Endothelial cell of hepatic sinusoid (primary cell): ENCODE measurements at regions not wholly inside any gene's neighbourhood (a gene's known extent, or its start where the extent isn't known, plus 50 kb on each side); places are given as distances from the start of the nearest gene placed in this dataset.

Experiments
- in situ Hi-C: cut with HindIII; loops from 2 replicates; pipeline ENCODE4 v1.10.0; 2017; ENCODE audit warnings: low sequenced_read_pairs

GRCh38 chr4:8737601-8738279 is 133.9 kb downstream of the HMX1 start:
- in situ Hi-C loops: loop anchor here (10.0 kb wide), 1 partner anchor 63 kb away; no protein-coding TSS in a partner anchor

GRCh38 chr4:8737075-8737474 is 134.6 kb downstream of the HMX1 start:
- in situ Hi-C loops: loop anchor here (10.0 kb wide), 1 partner anchor 62 kb away; no protein-coding TSS in a partner anchor

GRCh38 chr4:8736090-8736825 is 135.4 kb downstream of the HMX1 start:
- in situ Hi-C loops: loop anchor here (10.0 kb wide), 1 partner anchor 61 kb away; no protein-coding TSS in a partner anchor

GRCh38 chr4:8735236-8736089 is 136.2 kb downstream of the HMX1 start:
- in situ Hi-C loops: loop anchor here (10.0 kb wide), 1 partner anchor 61 kb away; no protein-coding TSS in a partner anchor

GRCh38 chr4:8732681-8733243 is 138.9 kb downstream of the HMX1 start:
- in situ Hi-C loops: loop anchor here (10.0 kb wide), 1 partner anchor 58 kb away; no protein-coding TSS in a partner anchor

GRCh38 chr4:8732092-8732491 is 139.5 kb downstream of the CPZ start:
- in situ Hi-C loops: loop anchor here (10.0 kb wide), 1 partner anchor 57 kb away; no protein-coding TSS in a partner anchor

GRCh38 chr4:8731364-8731763 is 138.8 kb downstream of the CPZ start:
- in situ Hi-C loops: loop anchor here (10.0 kb wide), 1 partner anchor 57 kb away; no protein-coding TSS in a partner anchor

GRCh38 chr4:8730681-8731080 is 138.1 kb downstream of the CPZ start:
- in situ Hi-C loops: loop anchor here (10.0 kb wide), 1 partner anchor 56 kb away; no protein-coding TSS in a partner anchor

- in situ Hi-C loops: loop anchor here (10.0 kb wide), 1 partner anchor 55 kb away; no protein-coding TSS in a partner anchor
Measured at GRCh38 chr4:8730159-8730558, 137.6 kb downstream of the CPZ start.

- in situ Hi-C loops: loop anchor here (10.0 kb wide), 1 partner anchor 55 kb away; no protein-coding TSS in a partner anchor
Measured at GRCh38 chr4:8729408-8730149, 137.0 kb downstream of the CPZ start.

GRCh38 chr4:8728536-8729407 is 136.2 kb downstream of the CPZ start:
- in situ Hi-C loops: no loop called here

GRCh38 chr4:8727546-8728510 is 135.3 kb downstream of the CPZ start:
- in situ Hi-C loops: no loop called here

- in situ Hi-C loops: no loop called here
Measured at GRCh38 chr4:8727131-8727530, 134.6 kb downstream of the CPZ start.

GRCh38 chr4:8726344-8726851 is 133.8 kb downstream of the CPZ start:
- in situ Hi-C loops: no loop called here

- in situ Hi-C loops: no loop called here
Measured at GRCh38 chr4:8725845-8726244, 133.3 kb downstream of the CPZ start.

GRCh38 chr4:8725071-8725841 is 132.7 kb downstream of the CPZ start:
- in situ Hi-C loops: no loop called here
